ENCODE measurements at regions not wholly inside any gene's neighbourhood (a gene's known extent, or its start where the extent isn't known, plus 50 kb on each side); places are given as distances from the start of the nearest gene placed in this dataset.
"Not testable (repeated sequence)": the region's sequence is repeated elsewhere in the genome, so short reads cannot be mapped to it uniquely, and the experiment has no call there.

- DNase-seq = peak in 1 of 2 experiments; percentile 35
Measured at GRCh38 chr2:34892766-34893165, 1293.7 kb upstream of the FAM98A start.

GRCh38 chr2:34892256-34892655, 1293.2 kb upstream of the FAM98A start:
- DNase-seq = no peak

GRCh38 chr2:34875091-34875745, 1276.1 kb upstream of the FAM98A start:
- no peak for DNase-seq

- DNase-seq = no peak
Measured at GRCh38 chr2:34853646-34854045, 1254.5 kb upstream of the FAM98A start.

- DNase-seq = no peak
Measured at GRCh38 chr2:34851804-34852203, 1252.7 kb upstream of the FAM98A start.

- no peak for DNase-seq
Measured at GRCh38 chr2:34849827-34850226, 1250.7 kb upstream of the FAM98A start.

GRCh38 chr2:34848691-34849090, 1249.6 kb upstream of the FAM98A start:
- no peak for DNase-seq

GRCh38 chr2:34848132-34848531, 1249.0 kb upstream of the FAM98A start:
- no peak for DNase-seq

- no peak for DNase-seq
Measured at GRCh38 chr2:34844629-34845028, 1245.5 kb upstream of the FAM98A start.

GRCh38 chr2:34838408-34838807, 1239.3 kb upstream of the FAM98A start:
- no peak for DNase-seq

- DNase-seq = no peak
Measured at GRCh38 chr2:34836361-34836760, 1237.3 kb upstream of the FAM98A start.

- no peak for DNase-seq
Measured at GRCh38 chr2:34831096-34831495, 1232.0 kb upstream of the FAM98A start.

GRCh38 chr2:34828481-34828880, 1229.4 kb upstream of the FAM98A start:
- DNase-seq = no peak

GRCh38 chr2:34827398-34827797, 1228.3 kb upstream of the FAM98A start:
- no peak for DNase-seq

- DNase-seq = no peak
Measured at GRCh38 chr2:34825686-34826085, 1226.6 kb upstream of the FAM98A start.

GRCh38 chr2:34822616-34823015, 1223.5 kb upstream of the FAM98A start:
- no peak for DNase-seq

GRCh38 chr2:34815052-34815741, 1216.1 kb upstream of the FAM98A start:
- no peak for DNase-seq

- DNase-seq = no peak
Measured at GRCh38 chr2:34810456-34810855, 1211.4 kb upstream of the FAM98A start.

- no peak for DNase-seq
Measured at GRCh38 chr2:34808426-34808825, 1209.3 kb upstream of the FAM98A start.

GRCh38 chr2:34806891-34807290, 1207.8 kb upstream of the FAM98A start:
- no peak for DNase-seq

GRCh38 chr2:34806396-34806795, 1207.3 kb upstream of the FAM98A start:
- no peak for DNase-seq

GRCh38 chr2:34799556-34799955, 1200.5 kb upstream of the FAM98A start:
- DNase-seq = no peak

- DNase-seq = not testable (repeated sequence)
Measured at GRCh38 chr2:34795586-34795985, 1196.5 kb upstream of the FAM98A start.

- no peak for DNase-seq
Measured at GRCh38 chr2:34789169-34789568, 1190.1 kb upstream of the FAM98A start.

GRCh38 chr2:34787341-34787740, 1188.2 kb upstream of the FAM98A start:
- no peak for DNase-seq

Measured in cerebellar nuclear complex (tissue), 1 donor.